HG03342 (cell line): ENCODE measurements at regions not wholly inside any gene's neighbourhood (a gene's known extent, or its start where the extent isn't known, plus 50 kb on each side); places are given as distances from the start of the nearest gene placed in this dataset.
"Not testable (repeated sequence)": the region's sequence is repeated elsewhere in the genome, so short reads cannot be mapped to it uniquely, and the experiment has no call there.

Experiments
- ATAC-seq: cut with Tn5 transposase; IDR thresholded peaks from one replicate; pipeline ENCODE4 v1.9.1; 2021; ENCODE audit warnings: mild to moderate bottlenecking, moderate library complexity; ENCODE audit not compliant: unreplicated experiment

- ATAC-seq, result no peak
Observed at GRCh38 chr7:53596230-53596629, 560.8 kb downstream of the POM121L12 start.

GRCh38 chr7:53600296-53600695 is 564.9 kb downstream of the POM121L12 start:
- no peak for ATAC-seq

- ATAC-seq, result no peak
Observed at GRCh38 chr7:53602817-53603418, 567.5 kb downstream of the POM121L12 start.

- no peak for ATAC-seq
Observed at GRCh38 chr7:53603461-53603860, 568.0 kb downstream of the POM121L12 start.

GRCh38 chr7:53604201-53604600 is 568.8 kb downstream of the POM121L12 start:
- ATAC-seq, result no peak

GRCh38 chr7:53607961-53608360 is 572.5 kb downstream of the POM121L12 start:
- ATAC-seq, result no peak

GRCh38 chr7:53609185-53609584 is 573.8 kb downstream of the POM121L12 start:
- no peak for ATAC-seq

- no peak for ATAC-seq
Observed at GRCh38 chr7:53611043-53611442, 575.6 kb downstream of the POM121L12 start.

- ATAC-seq, result no peak
Observed at GRCh38 chr7:53624356-53624755, 588.9 kb downstream of the POM121L12 start.

- no peak for ATAC-seq
Observed at GRCh38 chr7:53628775-53629174, 593.3 kb downstream of the POM121L12 start.

GRCh38 chr7:53635251-53635650 is 599.8 kb downstream of the POM121L12 start:
- ATAC-seq, result not testable (repeated sequence)

- ATAC-seq, result no peak
Observed at GRCh38 chr7:53638517-53638916, 603.1 kb downstream of the POM121L12 start.

GRCh38 chr7:53641091-53641490 is 605.7 kb downstream of the POM121L12 start:
- ATAC-seq, result no peak

GRCh38 chr7:53642361-53642760 is 606.9 kb downstream of the POM121L12 start:
- no peak for ATAC-seq

- no peak for ATAC-seq
Observed at GRCh38 chr7:53642866-53643265, 607.4 kb downstream of the POM121L12 start.

GRCh38 chr7:53656881-53657280 is 621.4 kb downstream of the POM121L12 start:
- no peak for ATAC-seq

GRCh38 chr7:53657586-53657985 is 622.2 kb downstream of the POM121L12 start:
- no peak for ATAC-seq

- no peak for ATAC-seq
Observed at GRCh38 chr7:53658951-53659350, 623.5 kb downstream of the POM121L12 start.

GRCh38 chr7:53661645-53662217 is 626.3 kb downstream of the POM121L12 start:
- no peak for ATAC-seq

- ATAC-seq, result no peak
Observed at GRCh38 chr7:53672681-53673080, 637.2 kb downstream of the POM121L12 start.

- ATAC-seq, result no peak
Observed at GRCh38 chr7:53675835-53676234, 640.4 kb downstream of the POM121L12 start.

- ATAC-seq, result no peak
Observed at GRCh38 chr7:53684693-53685092, 649.3 kb downstream of the POM121L12 start.

GRCh38 chr7:53690411-53690810 is 655.0 kb downstream of the POM121L12 start:
- no peak for ATAC-seq
